Activated CD8-positive, alpha-beta T cell treated with anti-CD3 and anti-CD28 coated beads for 36 hours (primary cell): ENCODE measurements at regions not wholly inside any gene's neighbourhood (a gene's known extent, or its start where the extent isn't known, plus 50 kb on each side); places are given as distances from the start of the nearest gene placed in this dataset.

Experiments used
- ATAC-seq: fragments of 200-7000 bp; cut with Tn5 transposase; one replicate; pipeline ENCODE4 v1.10.0; 2021; ENCODE audit warnings: mild to moderate bottlenecking, moderate library complexity
- CTCF ChIA-PET: fragments of 350-600 bp; sonication (Branson Sonifier 250); formaldehyde crosslinking; loops from one replicate; lab custom pipeline; 2021; ENCODE audit warnings: antibody characterized with exemption; lab: Charles Lee
- POLR2A ChIA-PET: fragments of 350-600 bp; sonication (Branson Sonifier 250); formaldehyde crosslinking; loops from one replicate; lab custom pipeline; 2021; ENCODE audit warnings: antibody characterized with exemption; lab: Charles Lee
- DNase-seq: peaks from one replicate; pipeline ENCODE4 v3.0.0-alpha.2; 2020
- H3K27ac Mint-ChIP-seq: one replicate; pipeline ENCODE4 v1.8.0; 2021; ENCODE audit warnings: mild to moderate bottlenecking, mixed read lengths
- H3K27me3 Mint-ChIP-seq: one replicate; pipeline ENCODE4 v1.8.0; 2021; ENCODE audit warnings: mixed read lengths
- H3K36me3 Mint-ChIP-seq: one replicate; pipeline ENCODE4 v1.8.0; 2021; ENCODE audit warnings: low read depth, mixed read lengths
- H3K4me1 Mint-ChIP-seq: one replicate; pipeline ENCODE4 v1.8.0; 2021; ENCODE audit warnings: low read depth, mixed read lengths
- H3K4me3 Mint-ChIP-seq: one replicate; pipeline ENCODE4 v1.8.0; 2021; ENCODE audit warnings: mild to moderate bottlenecking, moderate library complexity, mixed read lengths
- H3K9me3 Mint-ChIP-seq: one replicate; pipeline ENCODE4 v1.8.0; 2021; ENCODE audit warnings: mixed read lengths
- CTCF ChIP-seq: fragments of 200-600 bp; IDR thresholded peaks from one replicate; pipeline ENCODE4 v1.8.0; 2022; ENCODE audit warnings: antibody characterized with exemption, mild to moderate bottlenecking
- intact Hi-C: fragments of 100-400 bp; cut with micrococcal nuclease; formaldehyde crosslinking; loops from one replicate; pipeline ENCODE4 v1.10.0; 2022

- Mint-ChIP-seq H3K27ac (no peak overlapping the region), H3K9me3 (no peaks in the 10 kb centered on the region), H3K27me3 (peaks cover 11% of the 10 kb centered on the region), H3K4me1 (no peaks in the 10 kb centered on the region), H3K36me3 (no peaks in the 10 kb centered on the region), H3K4me3 (no peak overlapping the region)
- intact Hi-C loops, result no loop called here
- POLR2A ChIA-PET, result no interaction called here
- DNase-seq, result no peak
- no peak for TF ChIP-seq CTCF
- CTCF ChIA-PET, result interaction anchor here (1.0 kb wide), 1 partner anchor 32 kb away, joined by 3 read pairs; no protein-coding TSS in a partner anchor
- no peak for ATAC-seq
Observed at GRCh38 chr2:176685908-176686307, 416.7 kb downstream of the MTX2 start.

GRCh38 chr2:176686328-176686727 lies 417.1 kb downstream of the MTX2 start:
- Mint-ChIP-seq H3K36me3 (no peaks in the 10 kb centered on the region), H3K9me3 (no peaks in the 10 kb centered on the region), H3K27me3 (peaks cover 11% of the 10 kb centered on the region), H3K4me1 (no peaks in the 10 kb centered on the region), H3K4me3 (no peak overlapping the region), H3K27ac (no peak overlapping the region)
- no peak for DNase-seq
- ATAC-seq, result no peak
- intact Hi-C loops, result no loop called here
- POLR2A ChIA-PET, result no interaction called here
- CTCF ChIA-PET, result interaction anchor here (0.5 to 1.0 kb wide), 3 partner anchors 33 to 102 kb away, joined by 3 read pairs; no protein-coding TSS in a partner anchor
- no peak for TF ChIP-seq CTCF

- no peak overlapping the region for H3K4me3 Mint-ChIP-seq
- ChIA-PET CTCF (interaction anchor here (0.9 to 1.0 kb wide), 2 partner anchors 34 to 35 kb away, joined by 3 to 4 read pairs; no protein-coding TSS in a partner anchor), POLR2A (no interaction called here)
- no peaks in the 10 kb centered on the region for H3K9me3 Mint-ChIP-seq
- H3K27ac Mint-ChIP-seq, result no peak overlapping the region
- ATAC-seq (no peak), DNase-seq (no peak)
- no peaks in the 10 kb centered on the region for H3K4me1 Mint-ChIP-seq
- H3K36me3 Mint-ChIP-seq, result no peaks in the 10 kb centered on the region
- TF ChIP-seq CTCF, result no peak
- intact Hi-C loops, result no loop called here
- H3K27me3 Mint-ChIP-seq, result peaks cover 13% of the 10 kb centered on the region
Observed at GRCh38 chr2:176687342-176687741, 418.1 kb downstream of the MTX2 start.

GRCh38 chr2:176687944-176688343 lies 418.7 kb downstream of the MTX2 start:
- ATAC-seq (no peak), DNase-seq (no peak)
- no peak for TF ChIP-seq CTCF
- Mint-ChIP-seq H3K9me3 (no peaks in the 10 kb centered on the region), H3K4me1 (no peaks in the 10 kb centered on the region), H3K4me3 (no peak overlapping the region), H3K27me3 (peaks cover 10% of the 10 kb centered on the region), H3K27ac (no peak overlapping the region), H3K36me3 (no peaks in the 10 kb centered on the region)
- CTCF ChIA-PET, result interaction anchor here (0.9 to 1.1 kb wide), 2 partner anchors 36 to 233 kb away, joined by 4 read pairs; no protein-coding TSS in a partner anchor
- POLR2A ChIA-PET, result no interaction called here
- intact Hi-C loops, result no loop called here

- no peak for TF ChIP-seq CTCF
- Mint-ChIP-seq H3K9me3 (no peaks in the 10 kb centered on the region), H3K4me1 (no peaks in the 10 kb centered on the region), H3K27ac (no peak overlapping the region), H3K27me3 (peaks cover 12% of the 10 kb centered on the region), H3K36me3 (no peaks in the 10 kb centered on the region), H3K4me3 (no peak overlapping the region)
- POLR2A ChIA-PET, result no interaction called here
- no peak for ATAC-seq
- DNase-seq, result no peak
- CTCF ChIA-PET, result interaction anchor here (1.1 kb wide), 1 partner anchor 476 kb away, joined by 3 read pairs; no protein-coding TSS in a partner anchor
- intact Hi-C loops, result no loop called here
Observed at GRCh38 chr2:176689711-176690110, 420.5 kb downstream of the MTX2 start.
